Mesenchymal stem cell (in vitro differentiated cells and primary cell): ENCODE measurements at regions not wholly inside any gene's neighbourhood (a gene's known extent, or its start where the extent isn't known, plus 50 kb on each side); places are given as distances from the start of the nearest gene placed in this dataset.

Experiments used
- DNase-seq: peaks from one replicate; pipeline ENCODE4 v3.0.0-alpha.2; 2013
- H2AFZ ChIP-seq: one replicate; pipeline ENCODE4 v1.6.1; 2013; ENCODE audit warnings: low read depth, mild to moderate bottlenecking, control low read depth, inconsistent platforms, low read length, moderate library complexity
- H2AK5ac ChIP-seq: 2 replicates; pipeline ENCODE4 v1.6.1; 2013; ENCODE audit warnings: low read length, moderate library complexity, mild to moderate bottlenecking, inconsistent platforms; ENCODE audit not compliant: severe bottlenecking
- H2BK120ac ChIP-seq: one replicate; pipeline ENCODE4 v1.6.1; 2013; ENCODE audit warnings: low read depth, mild to moderate bottlenecking, inconsistent platforms, low read length, moderate library complexity
- H2BK12ac ChIP-seq, 2 experiments: one replicate each; pipeline ENCODE4 v1.6.1; 2013; ENCODE audit warnings: inconsistent platforms in 2 of 2, low read length in 2 of 2, mild to moderate bottlenecking in 2 of 2, moderate library complexity in 2 of 2, control low read depth in 1 of 2
- H2BK15ac ChIP-seq: one replicate; pipeline ENCODE4 v1.6.1; 2013; ENCODE audit warnings: mild to moderate bottlenecking, low read depth, inconsistent platforms; ENCODE audit not compliant: poor library complexity, severe bottlenecking
- H2BK5ac ChIP-seq: 2 replicates; pipeline ENCODE4 v1.6.1; 2013; ENCODE audit warnings: low read depth, mild to moderate bottlenecking, low read length, control low read depth, inconsistent platforms; ENCODE audit not compliant: poor library complexity, severe bottlenecking
- H3K14ac ChIP-seq, 2 experiments: one replicate each; pipeline ENCODE4 v1.6.1; 2013; ENCODE audit warnings: inconsistent platforms in 2 of 2, low read length in 2 of 2, control low read depth in 1 of 2, mild to moderate bottlenecking in 1 of 2, moderate library complexity in 1 of 2
- H3K18ac ChIP-seq, 2 experiments: one replicate each; pipeline ENCODE4 v1.6.1; 2013; ENCODE audit warnings: inconsistent platforms in 2 of 2, low read length in 2 of 2, control low read depth in 1 of 2, low read depth in 1 of 2, mild to moderate bottlenecking in 1 of 2
- H3K23ac ChIP-seq, 2 experiments: one replicate each; pipeline ENCODE4 v1.6.1; 2013; ENCODE audit warnings: inconsistent platforms in 2 of 2, low read length in 2 of 2, mild to moderate bottlenecking in 2 of 2, moderate library complexity in 2 of 2, control low read depth in 1 of 2
- H3K27ac ChIP-seq: 2 replicates; pipeline ENCODE4 v1.5.1; 2013; ENCODE audit warnings: mild to moderate bottlenecking, moderate library complexity, low read length, control low read depth, inconsistent platforms; ENCODE audit not compliant: poor library complexity, severe bottlenecking
- H3K27me3 ChIP-seq, 2 experiments: 2 replicates each; pipeline versions ENCODE4 v1.6.1 to v1.7.0; 2013; ENCODE audit warnings: low read length in 2 of 2, mild to moderate bottlenecking in 2 of 2, moderate library complexity in 2 of 2, control low read depth in 1 of 2, inconsistent platforms in 1 of 2; ENCODE audit not compliant: control insufficient read depth in 1 of 2, insufficient read depth in 1 of 2
- H3K36me3 ChIP-seq, 2 experiments: 2 replicates each; pipeline versions ENCODE4 v1.6.1 to v1.7.0; 2013; ENCODE audit warnings: low read length in 2 of 2, control low read depth in 1 of 2, inconsistent platforms in 1 of 2, low read depth in 1 of 2, mild to moderate bottlenecking in 1 of 2; ENCODE audit not compliant: insufficient read depth in 2 of 2, control insufficient read depth in 1 of 2
- H3K4ac ChIP-seq, 2 experiments: one replicate each; pipeline ENCODE4 v1.6.1; 2013; ENCODE audit warnings: inconsistent platforms in 2 of 2, low read length in 2 of 2, mild to moderate bottlenecking in 2 of 2, moderate library complexity in 2 of 2, control low read depth in 1 of 2, low read depth in 1 of 2
- H3K4me1 ChIP-seq: 2 replicates; pipeline ENCODE4 v1.6.1; 2013; ENCODE audit warnings: low read depth, low read length, control low read depth; ENCODE audit not compliant: control insufficient read depth, insufficient read depth
- H3K4me2 ChIP-seq: 2 replicates; pipeline ENCODE4 v1.6.1; 2013; ENCODE audit warnings: low read length, mild to moderate bottlenecking, inconsistent platforms; ENCODE audit not compliant: poor library complexity, severe bottlenecking
- H3K4me3 ChIP-seq, 2 experiments: 2 replicates each; pipeline versions ENCODE4 v1.5.1 to v1.7.0; 2013; ENCODE audit warnings: low read length in 2 of 2, mild to moderate bottlenecking in 2 of 2, control low read depth in 1 of 2, low read depth in 1 of 2; ENCODE audit not compliant: insufficient read depth in 1 of 2
- H3K79me1 ChIP-seq: replicated peaks from 2 replicates; pipeline ENCODE4 v1.6.1; 2013; ENCODE audit warnings: mild to moderate bottlenecking, control low read depth, low read length, inconsistent platforms; ENCODE audit not compliant: poor library complexity, severe bottlenecking
- H3K9ac ChIP-seq: 2 replicates; pipeline ENCODE4 v1.7.0; 2013; ENCODE audit warnings: mild to moderate bottlenecking, low read length, moderate library complexity
- H3K9me3 ChIP-seq: 2 replicates; pipeline ENCODE4 v1.7.0; 2013; ENCODE audit warnings: mild to moderate bottlenecking, low read length; ENCODE audit not compliant: control insufficient read depth
- H4K8ac ChIP-seq: one replicate; pipeline ENCODE4 v1.6.1; 2013; ENCODE audit warnings: inconsistent platforms, mild to moderate bottlenecking, low read length, moderate library complexity
- H4K91ac ChIP-seq: one replicate; pipeline ENCODE4 v1.6.1; 2013; ENCODE audit warnings: mild to moderate bottlenecking, low read length, inconsistent platforms
- WGBS: methylation state at CpG from one replicate; pipeline ENCODE4 v1.1.7; 2013; ENCODE audit warnings: mixed read lengths; 5-methylcytosine and 5-hydroxymethylcytosine counted together

DNA sequence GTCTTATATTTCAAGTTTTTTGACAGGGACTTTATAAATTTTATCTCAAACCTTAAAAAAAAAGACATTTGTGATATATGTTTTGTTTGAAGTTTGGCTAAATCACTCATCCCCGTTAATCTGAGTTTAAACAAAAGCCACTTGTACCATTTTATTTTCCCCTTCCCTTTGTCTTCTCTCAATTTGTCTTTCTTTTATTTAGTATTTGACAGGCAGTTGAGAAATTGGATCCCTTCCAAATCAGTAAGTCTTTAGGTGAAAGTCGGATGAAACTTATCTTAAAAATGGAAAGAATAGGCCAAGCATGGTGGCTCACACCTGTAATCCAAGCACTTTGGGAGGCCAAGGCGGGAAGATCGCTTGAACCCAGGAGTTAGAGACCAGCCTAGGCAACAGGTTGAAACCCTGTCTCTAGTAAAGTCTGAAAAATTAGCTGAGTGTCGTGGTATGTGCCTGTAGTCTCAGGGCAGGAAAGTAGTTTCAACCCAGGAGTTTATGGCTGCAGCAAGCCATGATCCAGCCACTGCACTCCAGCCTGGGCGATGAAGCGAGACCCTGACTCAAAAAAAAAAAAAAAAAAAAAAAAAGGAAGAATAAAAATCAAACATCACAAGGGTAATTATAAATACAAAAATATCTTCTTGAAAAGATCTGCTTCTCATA, 394.6 kb upstream of the TPM1 start:
- Histone ChIP-seq H3K4me2 (no peak overlapping the region), H3K36me3 (peaks cover 5 to 26% of the 10 kb centered on the region in 2 experiments), H3K4me3 (no peak overlapping the region), H3K27ac (no peak overlapping the region), H4K91ac (no peak overlapping the region), H2BK5ac (no peak overlapping the region), H3K79me1 (peaks cover 10% of the 10 kb centered on the region), H3K14ac (no peak overlapping the region), H3K23ac (no peak overlapping the region), H4K8ac (no peak overlapping the region), H3K9ac (no peak overlapping the region), H2AK5ac (no peak overlapping the region), H3K4me1 (peaks cover 6% of the 10 kb centered on the region), H2AFZ (no peak overlapping the region), H3K27me3 (no peaks in the 10 kb centered on the region), H3K4ac (no peak overlapping the region), H2BK15ac (no peak overlapping the region), H2BK12ac (no peak overlapping the region), H3K18ac (no peak overlapping the region), H2BK120ac (no peak overlapping the region), H3K9me3 (no peaks in the 10 kb centered on the region)
- DNase-seq, result no peak
- WGBS, result 98% methylated on average over 4 of the region's 7 CpGs

DNA sequence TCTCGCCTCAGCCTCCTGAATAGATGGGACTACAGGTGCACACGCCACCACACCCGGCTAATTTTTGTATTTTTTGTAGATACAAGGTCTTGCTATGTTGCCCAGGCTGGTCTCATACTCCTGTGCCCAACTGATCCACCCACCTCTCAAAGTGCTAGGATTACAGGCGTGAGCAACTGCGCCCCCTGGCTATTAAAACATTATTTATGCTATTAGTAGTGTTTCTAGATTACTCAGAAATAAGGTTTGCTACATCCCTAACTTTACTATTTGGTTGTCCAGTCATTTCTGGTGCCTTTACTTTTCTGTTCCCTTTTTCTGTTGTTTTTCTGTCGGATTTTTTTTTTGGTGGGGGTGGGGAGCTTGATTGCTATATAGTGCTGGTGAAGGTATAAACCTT, 393.6 kb upstream of the TPM1 start:
- peaks cover 5 to 35% of the 10 kb centered on the region in 2 experiments for H3K36me3 ChIP-seq
- no peak overlapping the region for H2BK120ac ChIP-seq
- peaks cover 6% of the 10 kb centered on the region for H3K4me1 ChIP-seq
- 97% methylated on average over 3 of the region's 6 CpGs for WGBS
- peak; percentile 21 for DNase-seq
- H3K4ac ChIP-seq, result no peak overlapping the region
- no peak overlapping the region for H4K91ac ChIP-seq
- H3K27ac ChIP-seq, result no peak overlapping the region
- H2BK5ac ChIP-seq, result no peak overlapping the region
- no peak overlapping the region for H3K18ac ChIP-seq
- no peak overlapping the region for H2BK12ac ChIP-seq
- H4K8ac ChIP-seq, result no peak overlapping the region
- no peak overlapping the region for H3K4me2 ChIP-seq
- H3K23ac ChIP-seq, result no peak overlapping the region
- no peaks in the 10 kb centered on the region for H3K27me3 ChIP-seq
- peaks cover 3% of the 10 kb centered on the region for H3K9me3 ChIP-seq
- no peak overlapping the region for H3K14ac ChIP-seq
- H3K9ac ChIP-seq, result no peak overlapping the region
- no peak overlapping the region for H2AFZ ChIP-seq
- peaks cover 10% of the 10 kb centered on the region for H3K79me1 ChIP-seq
- H2BK15ac ChIP-seq, result no peak overlapping the region
- peak overlapping the region; percentile 10 for H2AK5ac ChIP-seq
- no peak overlapping the region for H3K4me3 ChIP-seq

DNA sequence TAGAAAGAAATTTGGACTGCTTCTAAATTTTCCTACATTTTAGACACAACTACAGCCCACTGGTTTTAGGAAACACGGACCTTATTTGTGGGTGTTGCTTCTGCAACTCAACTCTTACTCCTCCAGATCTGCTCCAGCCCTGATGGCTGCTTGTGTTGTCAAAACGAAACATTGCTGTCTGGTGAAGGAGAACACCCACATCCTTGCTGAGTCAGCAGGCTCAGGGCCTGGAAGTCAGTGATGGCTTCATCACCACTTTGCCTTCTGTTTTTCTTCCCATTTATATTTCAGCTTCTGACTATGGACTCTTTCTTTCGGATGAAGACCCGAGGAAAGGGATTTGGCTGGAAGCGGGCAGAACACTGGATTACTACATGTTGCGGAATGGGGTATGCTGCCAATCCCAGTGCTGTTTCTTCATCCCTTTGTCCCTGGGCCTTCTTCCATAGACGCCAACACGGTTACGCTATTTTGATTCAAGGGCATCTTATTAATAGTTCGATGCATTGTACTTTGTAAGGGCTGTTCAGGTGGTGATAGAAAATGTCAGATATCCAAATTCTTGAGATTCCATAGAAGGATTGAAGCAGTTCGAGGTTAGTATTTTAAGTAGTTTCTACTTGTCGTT, 392.6 kb upstream of the TPM1 start:
- Histone ChIP-seq H3K9ac (no peak overlapping the region), H2BK15ac (no peak overlapping the region), H3K23ac (no peak overlapping the region), H2AK5ac (no peak overlapping the region), H2BK5ac (no peak overlapping the region), H3K27ac (peak overlapping the region; percentile 39), H3K9me3 (peaks cover 7% of the 10 kb centered on the region), H3K4me3 (no peak overlapping the region), H3K4me2 (no peak overlapping the region), H3K4me1 (peaks cover 5% of the 10 kb centered on the region), H3K4ac (no peak overlapping the region), H3K18ac (no peak overlapping the region), H2BK12ac (no peak overlapping the region), H4K8ac (no peak overlapping the region), H2AFZ (no peak overlapping the region), H4K91ac (no peak overlapping the region), H3K27me3 (no peaks in the 10 kb centered on the region), H2BK120ac (no peak overlapping the region), H3K79me1 (peaks cover 8% of the 10 kb centered on the region), H3K14ac (no peak overlapping the region), H3K36me3 (peaks cover 5 to 42% of the 10 kb centered on the region in 2 experiments)
- WGBS, result 92% methylated on average over 12 of the region's 12 CpGs
- DNase-seq, result no peak

DNA sequence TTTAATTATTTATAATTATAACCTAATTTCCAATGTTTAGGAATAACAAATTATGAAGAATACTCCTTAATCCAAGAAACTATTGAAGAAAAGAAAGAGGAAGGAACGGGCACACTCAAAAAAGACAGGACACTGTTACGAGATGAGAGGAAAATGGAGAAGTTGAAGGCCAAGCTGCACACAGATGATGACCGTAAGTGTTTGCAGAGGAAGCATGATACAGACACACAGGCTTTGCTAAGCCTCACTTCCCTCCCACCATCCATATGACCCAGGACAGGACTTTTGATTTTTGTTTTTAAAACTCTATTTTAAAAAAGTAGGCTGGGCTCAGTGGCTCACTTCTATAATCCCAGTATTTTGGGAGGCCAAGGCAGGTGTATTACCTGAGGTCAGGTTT, 389.4 kb upstream of the TPM1 start:
- no peak overlapping the region for H3K14ac ChIP-seq
- H3K9ac ChIP-seq, result no peak overlapping the region
- H3K23ac ChIP-seq, result no peak overlapping the region
- no peak overlapping the region for H2BK12ac ChIP-seq
- H3K4ac ChIP-seq, result no peak overlapping the region
- no peak overlapping the region for H3K27ac ChIP-seq
- H4K8ac ChIP-seq, result no peak overlapping the region
- H4K91ac ChIP-seq, result no peak overlapping the region
- H3K4me2 ChIP-seq, result no peak overlapping the region
- H3K4me1 ChIP-seq, result peaks cover 2% of the 10 kb centered on the region
- peaks cover 7% of the 10 kb centered on the region for H3K9me3 ChIP-seq
- peaks cover 4 to 68% of the 10 kb centered on the region in 2 experiments for H3K36me3 ChIP-seq
- no peak overlapping the region for H2AK5ac ChIP-seq
- H3K79me1 ChIP-seq, result peaks cover 3% of the 10 kb centered on the region
- H3K27me3 ChIP-seq, result no peaks in the 10 kb centered on the region
- no peak overlapping the region for H3K18ac ChIP-seq
- H3K4me3 ChIP-seq, result no peak overlapping the region
- no peak for DNase-seq
- H2BK15ac ChIP-seq, result no peak overlapping the region
- H2BK120ac ChIP-seq, result no peak overlapping the region
- no peak overlapping the region for H2BK5ac ChIP-seq
- WGBS, result 100% methylated on average over 3 of the region's 3 CpGs
- no peak overlapping the region for H2AFZ ChIP-seq
